GM12892 (cell line): ENCODE measurements at regions not wholly inside any gene's neighbourhood (a gene's known extent, or its start where the extent isn't known, plus 50 kb on each side); places are given as distances from the start of the nearest gene placed in this dataset.

Experiments used
- POLR2A ChIP-seq: IDR thresholded peaks from 2 replicates; pipeline ENCODE4 v1.6.1; 2011; ENCODE audit warnings: low read depth, low read length, control low read depth
- POLR2AphosphoS5 ChIP-seq: IDR thresholded peaks from 2 replicates; pipeline ENCODE4 v1.6.1; 2011; ENCODE audit warnings: low read depth, low read length, control low read depth
- TAF1 ChIP-seq: IDR thresholded peaks from 2 replicates; pipeline ENCODE4 v1.6.1; 2011; ENCODE audit warnings: low read depth, mild to moderate bottlenecking, control low read depth, low read length, borderline replicate concordance

DNA sequence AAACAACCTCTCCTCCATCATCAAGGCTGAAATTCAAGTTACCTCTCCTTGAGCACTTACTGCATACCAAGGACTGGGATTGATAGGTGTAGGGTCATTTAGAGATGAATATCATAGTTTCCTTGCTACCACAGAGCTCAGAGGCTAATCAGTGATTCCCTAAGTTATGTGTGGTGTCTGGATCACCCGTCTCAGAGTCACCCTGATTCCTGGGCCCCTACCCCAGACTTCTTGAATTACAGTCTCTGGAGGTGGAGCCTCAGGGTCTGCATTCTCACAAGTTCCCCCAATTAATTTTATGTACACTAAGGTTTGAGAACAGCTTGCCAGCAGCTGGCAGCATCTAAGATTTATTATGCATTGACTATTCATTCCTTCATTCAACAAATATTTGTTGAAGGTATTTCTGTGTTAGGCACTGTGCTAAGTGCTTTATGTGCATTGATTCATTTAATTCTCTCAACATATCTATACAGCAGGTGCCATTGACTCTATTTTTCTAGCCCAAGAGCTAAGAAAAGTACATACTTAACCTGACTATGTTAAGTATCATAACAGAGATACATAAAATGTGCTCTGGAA, 182.9 kb upstream of the FGGY start:
- TF ChIP-seq POLR2A (no peak), TAF1 (no peak), POLR2AphosphoS5 (no peak)
